GM19397 (cell line): ENCODE measurements at regions not wholly inside any gene's neighbourhood (a gene's known extent, or its start where the extent isn't known, plus 50 kb on each side); places are given as distances from the start of the nearest gene placed in this dataset.

Experiments
- ATAC-seq: cut with Tn5 transposase; IDR thresholded peaks from one replicate; pipeline ENCODE4 v1.9.1; 2021; ENCODE audit warnings: mild to moderate bottlenecking, moderate library complexity; ENCODE audit not compliant: unreplicated experiment

- ATAC-seq: no peak
Observed at GRCh38 chr17:77847221-77848085, 111.0 kb upstream of the TNRC6C start.

GRCh38 chr17:77848257-77848656, 110.2 kb upstream of the TNRC6C start:
- ATAC-seq: no peak

- ATAC-seq: no peak
Observed at GRCh38 chr17:77849239-77849638, 109.3 kb upstream of the TNRC6C start.

- no peak for ATAC-seq
Observed at GRCh38 chr17:77851921-77852320, 106.6 kb upstream of the TNRC6C start.

- no peak for ATAC-seq
Observed at GRCh38 chr17:77852731-77853130, 105.8 kb upstream of the TNRC6C start.

- no peak for ATAC-seq
Observed at GRCh38 chr17:77853191-77853977, 105.1 kb upstream of the TNRC6C start.

GRCh38 chr17:77854083-77854758, 104.3 kb upstream of the TNRC6C start:
- no peak for ATAC-seq

GRCh38 chr17:77854759-77855745, 103.5 kb upstream of the TNRC6C start:
- no peak for ATAC-seq

- ATAC-seq: no peak
Observed at GRCh38 chr17:77856551-77857305, 101.8 kb upstream of the TNRC6C start.

- no peak for ATAC-seq
Observed at GRCh38 chr17:77857306-77857555, 101.3 kb upstream of the TNRC6C start.

GRCh38 chr17:77857613-77858012, 100.9 kb upstream of the TNRC6C start:
- no peak for ATAC-seq

GRCh38 chr17:77858291-77859034, 100.0 kb upstream of the TNRC6C start:
- no peak for ATAC-seq

GRCh38 chr17:77859035-77859810, 99.3 kb upstream of the TNRC6C start:
- ATAC-seq: no peak

GRCh38 chr17:77861133-77861695, 97.3 kb upstream of the TNRC6C start:
- no peak for ATAC-seq

- no peak for ATAC-seq
Observed at GRCh38 chr17:77861981-77862645, 96.4 kb upstream of the TNRC6C start.

GRCh38 chr17:77862890-77863813, 95.4 kb upstream of the TNRC6C start:
- no peak for ATAC-seq

GRCh38 chr17:77863814-77864161, 94.7 kb upstream of the TNRC6C start:
- ATAC-seq: no peak
